Osteoblast (primary cell): ENCODE measurements at regions not wholly inside any gene's neighbourhood (a gene's known extent, or its start where the extent isn't known, plus 50 kb on each side); places are given as distances from the start of the nearest gene placed in this dataset.

ENCODE experiments used
- DNase-seq: peaks from one replicate; pipeline ENCODE4 v3.0.0; 2011; ENCODE audit warnings: low spot score, mixed read lengths; ENCODE audit not compliant: insufficient read length; ENCODE audit errors: missing footprints
- H2AFZ ChIP-seq: 2 replicates; pipeline ENCODE4 v1.6.0; 2011; ENCODE audit warnings: mild to moderate bottlenecking, low read length
- H3K27ac ChIP-seq: 2 replicates; pipeline ENCODE4 v1.5.1; 2011; ENCODE audit warnings: mild to moderate bottlenecking, low read depth, low read length, moderate library complexity
- H3K27me3 ChIP-seq: 2 replicates; pipeline ENCODE4 v1.6.0; 2012; ENCODE audit warnings: mild to moderate bottlenecking, control low read depth, inconsistent platforms, low read length, moderate library complexity; ENCODE audit not compliant: insufficient read depth
- H3K36me3 ChIP-seq: 2 replicates; pipeline ENCODE4 v1.5.1; 2011; ENCODE audit warnings: mild to moderate bottlenecking, low read length, control low read depth, moderate library complexity; ENCODE audit not compliant: insufficient read depth
- H3K4me1 ChIP-seq: 2 replicates; pipeline ENCODE4 v1.5.1; 2011; ENCODE audit warnings: mild to moderate bottlenecking, low read length, control low read depth, moderate library complexity; ENCODE audit not compliant: insufficient read depth
- H3K4me2 ChIP-seq: 2 replicates; pipeline ENCODE4 v1.6.0; 2011; ENCODE audit warnings: mild to moderate bottlenecking, low read length; ENCODE audit not compliant: insufficient read depth
- H3K4me3 ChIP-seq: fragments of 200-600 bp; sonication (generic); 3 replicates; pipeline ENCODE4 v1.5.1; 2012; ENCODE audit warnings: mild to moderate bottlenecking, low read length, inconsistent platforms; ENCODE audit not compliant: insufficient read depth
- H3K79me2 ChIP-seq: 2 replicates; pipeline ENCODE4 v1.6.0; 2012; ENCODE audit warnings: mild to moderate bottlenecking, low read length, control low read depth, inconsistent platforms; ENCODE audit not compliant: insufficient read depth
- H3K9me3 ChIP-seq: 2 replicates; pipeline ENCODE4 v1.5.1; 2011; ENCODE audit warnings: low read depth, low read length, control low read depth
- H4K20me1 ChIP-seq: 2 replicates; pipeline ENCODE4 v1.6.0; 2012; ENCODE audit warnings: mild to moderate bottlenecking, low read length, control low read depth; ENCODE audit not compliant: insufficient read depth
- CTCF ChIP-seq: IDR thresholded peaks from 2 replicates; pipeline ENCODE4 v1.5.1; 2011; ENCODE audit warnings: mild to moderate bottlenecking, low read depth, low read length, moderate library complexity; ENCODE audit errors: extremely low read depth

GRCh38 chr7:125445836-125446235, 516.2 kb upstream of the POT1 start:
- TF ChIP-seq CTCF = no peak
- Histone ChIP-seq H3K4me3 (no peak overlapping the region), H2AFZ (no peak overlapping the region), H3K27me3 (no peaks in the 10 kb centered on the region), H3K9me3 (peaks cover 2% of the 10 kb centered on the region), H3K4me1 (no peaks in the 10 kb centered on the region), H3K27ac (no peak overlapping the region), H3K4me2 (no peak overlapping the region), H3K79me2 (no peaks in the 10 kb centered on the region), H3K36me3 (no peaks in the 10 kb centered on the region), H4K20me1 (no peaks in the 10 kb centered on the region)
- DNase-seq = no peak

GRCh38 chr7:125444864-125445263, 515.2 kb upstream of the POT1 start:
- TF ChIP-seq CTCF = no peak
- H3K27me3 ChIP-seq = no peaks in the 10 kb centered on the region
- no peaks in the 10 kb centered on the region for H3K79me2 ChIP-seq
- no peak overlapping the region for H3K4me2 ChIP-seq
- H3K27ac ChIP-seq = no peak overlapping the region
- H4K20me1 ChIP-seq = no peaks in the 10 kb centered on the region
- H2AFZ ChIP-seq = no peak overlapping the region
- H3K4me3 ChIP-seq = no peak overlapping the region
- H3K4me1 ChIP-seq = no peaks in the 10 kb centered on the region
- no peaks in the 10 kb centered on the region for H3K36me3 ChIP-seq
- peaks cover 2% of the 10 kb centered on the region for H3K9me3 ChIP-seq
- no peak for DNase-seq

- Histone ChIP-seq H4K20me1 (no peaks in the 10 kb centered on the region), H3K27ac (no peak overlapping the region), H3K79me2 (no peaks in the 10 kb centered on the region), H3K9me3 (no peaks in the 10 kb centered on the region), H2AFZ (no peak overlapping the region), H3K4me3 (no peak overlapping the region), H3K36me3 (no peaks in the 10 kb centered on the region), H3K4me1 (no peaks in the 10 kb centered on the region), H3K4me2 (no peak overlapping the region), H3K27me3 (no peaks in the 10 kb centered on the region)
- DNase-seq = no peak
- TF ChIP-seq CTCF = no peak
Observed at GRCh38 chr7:125436220-125436619, 506.6 kb upstream of the POT1 start.

- no peak overlapping the region for H3K4me2 ChIP-seq
Observed at GRCh38 chr7:125431349-125431748, 501.7 kb upstream of the POT1 start.

More at GRCh38 chr7:125431349-125431748, 501.7 kb upstream of the POT1 start:
- Histone ChIP-seq H3K79me2 (no peaks in the 10 kb centered on the region), H4K20me1 (no peaks in the 10 kb centered on the region), H3K4me1 (no peaks in the 10 kb centered on the region), H3K9me3 (no peaks in the 10 kb centered on the region), H3K27ac (no peak overlapping the region), H3K27me3 (no peaks in the 10 kb centered on the region), H3K4me3 (no peak overlapping the region), H3K36me3 (no peaks in the 10 kb centered on the region), H2AFZ (no peak overlapping the region)
- TF ChIP-seq CTCF = no peak
- no peak for DNase-seq
